Peyer's patch (tissue), 4 donors: ENCODE measurements at regions not wholly inside any gene's neighbourhood (a gene's known extent, or its start where the extent isn't known, plus 50 kb on each side); places are given as distances from the start of the nearest gene placed in this dataset.

Experiments used
- POLR2A ChIP-seq, 2 donors: fragments of 450-650 bp; IDR thresholded peaks; one replicate each; pipeline ENCODE4 v1.5.1; 2017; ENCODE audit warnings: antibody characterized with exemption in 2 of 2, mild to moderate bottlenecking in 2 of 2, moderate library complexity in 2 of 2
- TF ChIP-seq, protein P1 (sequence below), 6 experiments: fragments of 450-650 bp in 4 of 6; fragments of 200-600 bp in 2 of 6; sonication (generic) in 1 of 6; IDR thresholded peaks; one replicate each; pipeline ENCODE4 v1.5.1; 2017 to 2019; ENCODE audit warnings: antibody characterized with exemption in 6 of 6, mild to moderate bottlenecking in 3 of 6, moderate library complexity in 1 of 6

DNA sequence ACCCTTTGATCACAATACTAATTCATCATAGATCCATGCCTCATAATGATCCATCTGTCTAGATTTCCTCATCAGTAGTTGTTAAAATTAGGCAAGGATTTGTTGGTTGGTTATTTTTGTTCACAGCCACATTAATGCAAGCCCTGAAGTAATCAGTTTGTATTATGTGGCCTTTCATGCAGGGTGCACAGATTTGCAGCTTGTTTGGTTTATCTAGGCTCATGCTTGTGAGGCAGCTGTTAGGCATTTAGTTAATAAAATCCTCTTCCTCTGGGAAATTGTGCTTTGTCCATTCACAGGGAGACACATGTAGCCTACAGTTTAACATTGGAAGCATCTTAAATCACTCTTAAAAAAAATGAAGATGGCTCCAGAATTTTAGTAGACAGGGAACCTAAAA lies 162.8 kb upstream of the ZNF385D start:
- TF ChIP-seq, protein P1, sequence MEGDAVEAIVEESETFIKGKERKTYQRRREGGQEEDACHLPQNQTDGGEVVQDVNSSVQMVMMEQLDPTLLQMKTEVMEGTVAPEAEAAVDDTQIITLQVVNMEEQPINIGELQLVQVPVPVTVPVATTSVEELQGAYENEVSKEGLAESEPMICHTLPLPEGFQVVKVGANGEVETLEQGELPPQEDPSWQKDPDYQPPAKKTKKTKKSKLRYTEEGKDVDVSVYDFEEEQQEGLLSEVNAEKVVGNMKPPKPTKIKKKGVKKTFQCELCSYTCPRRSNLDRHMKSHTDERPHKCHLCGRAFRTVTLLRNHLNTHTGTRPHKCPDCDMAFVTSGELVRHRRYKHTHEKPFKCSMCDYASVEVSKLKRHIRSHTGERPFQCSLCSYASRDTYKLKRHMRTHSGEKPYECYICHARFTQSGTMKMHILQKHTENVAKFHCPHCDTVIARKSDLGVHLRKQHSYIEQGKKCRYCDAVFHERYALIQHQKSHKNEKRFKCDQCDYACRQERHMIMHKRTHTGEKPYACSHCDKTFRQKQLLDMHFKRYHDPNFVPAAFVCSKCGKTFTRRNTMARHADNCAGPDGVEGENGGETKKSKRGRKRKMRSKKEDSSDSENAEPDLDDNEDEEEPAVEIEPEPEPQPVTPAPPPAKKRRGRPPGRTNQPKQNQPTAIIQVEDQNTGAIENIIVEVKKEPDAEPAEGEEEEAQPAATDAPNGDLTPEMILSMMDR (IDR thresholded peaks at IDR 0.05): no peak
- TF ChIP-seq POLR2A (IDR thresholded peaks at IDR 0.05): no peak
